ENCODE measurements at regions not wholly inside any gene's neighbourhood (a gene's known extent, or its start where the extent isn't known, plus 50 kb on each side); places are given as distances from the start of the nearest gene placed in this dataset.
A peak's percentile ranks its signal among the peaks of the same experiment; 100 is the strongest.
"Not testable (repeated sequence)": the region's sequence is repeated elsewhere in the genome, so short reads cannot be mapped to it uniquely, and the experiment has no call there.

GRCh38 chr5:56656846-56657726 is 158.3 kb upstream of the MAP3K1 start:
- peak; percentile 30 for DNase-seq

GRCh38 chr5:56651893-56652292 is 163.5 kb upstream of the MAP3K1 start:
- no peak for DNase-seq

- no peak for DNase-seq
These were observed 165.0 kb upstream of the MAP3K1 start for GRCh38 chr5:56650386-56650785.

- DNase-seq = no peak
These were observed 165.8 kb upstream of the MAP3K1 start for GRCh38 chr5:56649569-56649968.

- DNase-seq = no peak
These were observed 166.8 kb upstream of the MAP3K1 start for GRCh38 chr5:56648460-56649034.

GRCh38 chr5:56647099-56647850 is 168.1 kb upstream of the MAP3K1 start:
- no peak for DNase-seq

- DNase-seq = no peak
These were observed 173.6 kb upstream of the MAP3K1 start for GRCh38 chr5:56641635-56642260.

- no peak for DNase-seq
These were observed 174.5 kb upstream of the MAP3K1 start for GRCh38 chr5:56640763-56641406.

GRCh38 chr5:56639476-56639875 is 175.9 kb upstream of the MAP3K1 start:
- no peak for DNase-seq

GRCh38 chr5:56638768-56639238 is 176.5 kb upstream of the MAP3K1 start:
- DNase-seq = no peak

- no peak for DNase-seq
These were observed 177.2 kb upstream of the MAP3K1 start for GRCh38 chr5:56638061-56638621.

- DNase-seq = no peak
These were observed 177.9 kb upstream of the MAP3K1 start for GRCh38 chr5:56637321-56637920.

- DNase-seq = no peak
These were observed 181.4 kb upstream of the MAP3K1 start for GRCh38 chr5:56633950-56634349.

- DNase-seq = no peak
These were observed 182.4 kb upstream of the MAP3K1 start for GRCh38 chr5:56632939-56633338.

GRCh38 chr5:56632199-56632598 is 183.2 kb upstream of the MAP3K1 start:
- DNase-seq = no peak

- no peak for DNase-seq
These were observed 183.6 kb upstream of the MAP3K1 start for GRCh38 chr5:56631719-56632118.

GRCh38 chr5:56628616-56629015 is 186.7 kb upstream of the MAP3K1 start:
- DNase-seq = not testable (repeated sequence)

- no peak for DNase-seq
These were observed 189.8 kb upstream of the MAP3K1 start for GRCh38 chr5:56625541-56625940.

GRCh38 chr5:56624751-56625150 is 190.6 kb upstream of the MAP3K1 start:
- DNase-seq = no peak

- no peak for DNase-seq
These were observed 193.2 kb upstream of the MAP3K1 start for GRCh38 chr5:56622141-56622540.

- no peak for DNase-seq
These were observed 194.3 kb upstream of the MAP3K1 start for GRCh38 chr5:56620903-56621677.
